HG02763 (cell line): ENCODE measurements at regions not wholly inside any gene's neighbourhood (a gene's known extent, or its start where the extent isn't known, plus 50 kb on each side); places are given as distances from the start of the nearest gene placed in this dataset.
"Not testable (repeated sequence)": the region's sequence is repeated elsewhere in the genome, so short reads cannot be mapped to it uniquely, and the experiment has no call there.

Experiments
- ATAC-seq: cut with Tn5 transposase; IDR thresholded peaks from one replicate; pipeline ENCODE4 v1.9.1; 2021; ENCODE audit warnings: mild to moderate bottlenecking, moderate library complexity; ENCODE audit not compliant: unreplicated experiment

DNA sequence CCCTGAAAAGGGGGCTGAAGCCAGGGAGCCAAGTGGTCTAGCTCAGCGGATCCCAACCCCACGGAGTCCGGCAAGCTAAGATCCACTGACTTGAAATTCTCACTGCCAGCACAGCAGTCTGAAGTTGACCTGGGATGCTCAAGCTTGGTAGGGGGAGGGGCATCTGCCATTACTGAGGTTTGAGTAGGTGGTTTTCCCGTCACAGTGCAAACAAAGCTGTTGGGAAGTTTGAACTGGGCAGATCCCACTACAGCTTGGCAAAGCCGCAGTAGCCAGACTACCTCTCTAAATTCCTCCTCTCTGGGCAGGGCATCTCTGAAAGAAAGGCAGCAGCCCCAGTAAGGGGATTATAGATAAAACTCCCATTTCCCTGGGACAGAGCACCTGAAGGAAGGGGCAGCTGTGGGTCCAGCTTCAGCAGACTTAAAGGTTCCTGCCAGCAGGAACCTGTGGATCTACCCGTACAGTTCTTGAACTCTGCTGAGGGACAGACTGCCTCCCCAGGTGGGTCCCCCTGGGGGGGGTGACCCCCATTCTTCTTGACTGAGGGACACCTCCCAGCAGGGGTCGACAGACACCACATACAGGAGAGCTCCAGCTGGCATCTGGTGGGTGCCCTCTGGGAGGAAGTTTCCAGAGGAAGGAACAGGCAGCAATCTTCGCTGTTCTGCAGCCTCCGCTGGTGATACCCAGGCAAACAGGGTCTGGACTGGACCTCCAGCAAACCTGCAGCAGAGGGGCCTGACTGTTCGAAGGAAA, 156.4 kb upstream of the ETV3 start:
- not testable (repeated sequence) for ATAC-seq

DNA sequence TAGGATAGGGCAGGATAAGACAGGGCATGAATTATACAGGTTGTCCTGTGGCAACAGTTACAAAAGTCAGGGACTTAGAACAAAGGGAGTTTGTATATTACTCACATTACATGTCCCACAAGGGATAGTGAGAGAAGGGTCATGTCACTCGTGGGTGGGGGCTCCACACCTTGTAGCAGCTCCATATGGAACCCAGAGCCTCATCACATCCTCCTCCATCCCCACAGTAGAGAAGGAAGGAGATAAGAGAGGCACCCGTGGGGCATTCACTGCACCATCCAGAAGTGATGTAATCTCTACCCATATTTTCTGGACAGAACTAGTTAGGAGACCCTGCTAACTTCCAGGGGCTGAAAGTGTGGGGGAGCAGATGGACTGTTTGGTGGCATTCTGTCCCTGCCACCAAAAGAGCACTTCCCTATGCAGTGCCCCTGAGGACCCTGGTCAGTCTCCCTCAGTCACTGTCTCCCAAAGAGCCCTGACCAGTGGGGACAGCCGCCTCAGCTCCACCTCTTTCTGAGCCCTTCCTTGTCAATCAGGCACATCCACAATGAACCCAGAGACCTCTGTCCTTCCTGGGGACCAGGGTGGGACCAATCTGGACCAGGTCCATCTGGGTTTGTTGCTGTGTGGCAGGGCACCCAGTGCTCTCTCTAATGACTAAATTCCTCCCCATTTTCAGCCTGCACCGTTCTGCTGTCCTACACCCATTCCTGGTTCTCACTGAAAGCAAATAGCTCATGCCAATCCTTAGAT, 154.8 kb upstream of the ETV3 start:
- ATAC-seq, result no peak

DNA sequence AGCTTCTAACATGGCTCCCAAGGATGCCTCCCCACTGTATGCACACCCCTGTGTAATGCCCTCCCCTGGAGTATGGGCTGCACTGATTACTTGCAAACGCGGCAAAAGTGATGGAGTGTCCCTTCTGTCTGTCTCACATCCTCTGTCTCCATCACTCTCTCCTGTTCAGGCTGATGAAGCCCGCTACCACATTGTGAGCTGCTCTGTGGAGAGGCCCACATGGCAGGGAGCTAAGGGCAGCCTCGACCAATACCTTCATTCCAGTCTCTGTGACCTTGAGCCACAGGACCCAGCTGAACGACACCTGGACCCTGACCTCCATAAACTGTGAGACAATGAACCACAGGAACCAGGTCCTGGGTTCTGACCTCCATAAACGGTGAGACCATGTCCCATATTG, 154.1 kb upstream of the ETV3 start:
- no peak for ATAC-seq

- ATAC-seq, result no peak
These were observed 152.9 kb upstream of the ETV3 start for GRCh38 chr1:157291083-157291482.

DNA sequence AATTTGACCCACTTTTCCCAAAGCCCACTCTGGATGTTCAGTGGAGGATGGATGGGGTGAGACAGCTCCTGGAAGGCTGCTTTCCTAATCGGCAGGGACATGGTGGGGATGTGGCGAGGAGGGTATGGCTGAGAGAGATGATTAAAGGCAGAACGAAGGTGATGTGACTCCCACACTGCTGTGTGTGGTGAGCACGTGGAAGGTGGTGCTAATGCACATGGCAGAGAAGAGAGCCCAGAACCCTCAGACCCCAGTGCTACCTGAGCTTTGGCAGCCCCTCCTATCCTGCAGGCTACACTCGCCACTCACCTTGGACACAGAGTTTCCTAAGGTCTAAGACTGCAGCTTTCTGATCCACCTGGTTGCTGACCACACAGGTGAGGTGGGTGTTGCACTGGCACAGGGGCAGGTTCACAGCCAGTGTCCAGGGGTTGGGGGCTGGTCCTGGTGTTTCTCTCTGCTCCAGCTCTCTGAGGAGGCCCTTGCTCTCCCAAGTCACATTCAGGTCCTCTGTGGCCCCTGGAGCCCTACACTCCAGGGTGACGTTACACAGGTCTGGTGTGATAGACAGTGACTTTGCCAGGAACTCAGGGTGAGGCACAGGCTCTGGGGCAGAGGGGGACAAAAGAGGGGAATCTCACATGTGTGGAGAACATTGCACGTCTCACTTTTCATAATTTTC, 151.4 kb upstream of the ETV3 start:
- ATAC-seq, result no peak

DNA sequence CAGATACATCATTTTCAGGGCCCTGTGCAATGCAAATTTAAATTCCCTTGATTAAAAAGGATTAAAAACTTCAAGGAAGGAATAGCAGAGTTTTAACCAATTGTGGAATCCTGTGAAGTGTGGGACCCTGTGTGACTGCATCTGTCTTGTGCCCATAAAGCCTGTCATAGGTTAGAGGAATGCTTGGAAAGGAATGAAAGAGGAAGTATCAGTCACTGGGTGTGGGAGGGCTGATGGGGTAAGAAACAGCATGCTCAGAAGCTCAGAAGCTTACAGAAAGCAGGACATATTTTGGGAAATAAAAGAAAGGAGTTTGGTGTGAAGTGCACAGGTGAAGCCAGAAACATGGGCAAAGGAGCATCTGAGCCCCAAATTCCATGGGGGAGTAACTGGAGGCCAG, 150.8 kb upstream of the ETV3 start:
- ATAC-seq, result no peak

DNA sequence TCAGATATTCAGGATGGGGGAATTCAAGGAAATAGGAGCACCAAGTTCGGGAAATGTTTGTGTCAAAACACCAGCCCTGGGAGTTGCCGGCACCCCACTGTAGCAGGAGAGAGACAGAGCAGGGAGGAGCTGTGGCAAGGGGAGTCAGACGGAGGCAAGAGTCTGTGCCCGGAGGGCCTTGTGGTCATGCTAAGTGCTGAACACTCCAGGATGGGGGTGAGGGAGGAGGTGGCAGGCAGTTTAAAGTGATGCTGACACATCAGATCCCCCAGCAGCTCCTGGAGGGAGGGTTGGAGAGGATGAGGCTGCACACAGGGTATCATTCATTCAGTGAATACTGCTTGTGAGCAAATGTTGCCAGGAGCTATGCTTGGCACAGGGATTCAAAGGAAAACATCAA, 150.3 kb upstream of the ETV3 start:
- ATAC-seq, result no peak

DNA sequence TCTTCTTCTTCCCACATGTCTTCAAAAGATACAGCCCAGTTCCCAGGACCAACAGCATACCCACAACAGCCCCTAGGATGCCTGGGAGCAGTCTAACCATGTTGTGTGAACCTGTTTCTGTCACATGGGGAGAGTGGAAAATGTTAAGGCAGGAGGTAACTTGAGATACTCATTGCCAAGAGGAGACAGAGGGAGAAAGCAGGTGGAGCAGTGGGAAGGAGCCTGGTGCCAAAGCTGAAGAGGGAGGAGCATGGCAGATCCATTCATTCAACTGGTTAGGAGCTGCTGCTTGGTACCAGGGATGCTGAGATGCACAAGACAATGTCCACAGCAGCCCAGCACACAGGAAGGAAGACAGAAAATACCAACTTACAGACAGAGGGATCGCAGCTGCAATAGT, 149.8 kb upstream of the ETV3 start:
- ATAC-seq, result no peak

GRCh38 chr1:157287462-157287861, 149.3 kb upstream of the ETV3 start:
- ATAC-seq, result no peak

DNA sequence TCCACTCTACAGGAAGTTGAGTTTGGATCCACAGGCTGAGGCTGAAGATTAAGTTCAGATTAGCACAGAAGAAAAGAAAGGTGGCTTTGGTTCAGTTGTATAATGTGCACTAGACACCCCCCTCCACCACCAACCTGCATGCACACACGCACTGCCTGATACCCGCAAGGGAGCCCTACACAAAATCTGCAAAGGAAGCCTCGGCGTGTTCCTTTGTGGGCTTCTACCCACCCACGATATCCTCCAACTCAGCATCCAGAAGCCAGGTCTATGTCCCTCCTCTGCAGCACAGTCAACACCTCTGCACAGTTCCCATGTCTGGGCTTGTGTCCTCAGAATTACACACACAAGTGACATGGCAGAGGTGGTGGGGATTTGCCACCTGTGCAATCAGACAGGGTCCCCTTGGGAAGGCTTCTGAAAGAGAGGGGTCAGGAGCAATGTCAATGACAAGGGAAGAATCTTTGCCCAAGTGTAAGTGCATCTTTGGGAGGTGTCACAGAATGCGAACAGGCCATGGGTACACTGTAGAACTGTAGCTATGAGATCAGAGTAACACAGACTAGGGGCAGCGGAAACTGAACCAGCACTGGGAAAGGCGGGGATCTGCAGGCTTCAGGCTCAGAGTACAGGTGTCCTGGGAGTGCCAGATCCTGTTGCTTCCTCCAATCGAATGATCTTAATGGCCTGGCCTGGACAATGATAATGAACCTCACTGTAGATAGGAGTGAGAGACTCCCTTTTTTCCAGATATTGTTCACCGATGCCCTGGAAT, 148.6 kb upstream of the ETV3 start:
- ATAC-seq, result no peak

- ATAC-seq, result no peak
These were observed 147.9 kb upstream of the ETV3 start for GRCh38 chr1:157286096-157286495.

DNA sequence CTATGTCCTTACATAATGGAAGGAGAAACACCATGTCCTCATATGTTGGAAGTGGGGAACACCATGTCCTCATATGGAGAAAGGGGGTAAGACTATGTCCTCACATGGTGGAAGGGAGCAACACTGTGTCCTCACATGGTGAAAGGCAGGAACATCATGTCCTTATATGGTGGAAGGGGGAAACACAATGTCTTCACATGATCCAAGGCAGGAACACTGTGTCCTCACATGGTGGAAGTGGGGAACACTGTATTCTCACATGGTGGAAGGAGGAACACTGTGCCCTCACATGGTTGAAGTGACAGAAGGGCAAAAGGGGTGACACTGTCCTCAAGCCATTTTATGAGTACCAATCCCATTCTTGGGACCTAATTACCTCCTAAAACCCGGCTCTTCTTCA, 146.3 kb upstream of the ETV3 start:
- no peak for ATAC-seq

DNA sequence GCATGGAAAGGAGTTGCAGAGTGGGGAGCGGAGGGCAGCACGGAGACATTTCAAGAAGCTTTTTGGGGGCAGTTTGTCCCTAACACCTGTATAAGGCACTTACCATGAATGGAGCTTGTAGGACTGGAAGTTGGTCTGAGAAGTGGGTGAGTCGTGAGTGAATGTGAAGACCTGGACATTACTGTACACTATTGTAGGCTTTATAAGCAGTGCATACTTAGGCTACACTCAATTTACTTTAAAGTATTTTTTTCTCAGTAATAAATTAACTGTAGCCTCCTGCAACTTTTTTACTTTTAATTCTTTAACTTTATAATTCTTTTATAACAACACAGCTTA, 141.6 kb upstream of the ETV3 start:
- no peak for ATAC-seq

DNA sequence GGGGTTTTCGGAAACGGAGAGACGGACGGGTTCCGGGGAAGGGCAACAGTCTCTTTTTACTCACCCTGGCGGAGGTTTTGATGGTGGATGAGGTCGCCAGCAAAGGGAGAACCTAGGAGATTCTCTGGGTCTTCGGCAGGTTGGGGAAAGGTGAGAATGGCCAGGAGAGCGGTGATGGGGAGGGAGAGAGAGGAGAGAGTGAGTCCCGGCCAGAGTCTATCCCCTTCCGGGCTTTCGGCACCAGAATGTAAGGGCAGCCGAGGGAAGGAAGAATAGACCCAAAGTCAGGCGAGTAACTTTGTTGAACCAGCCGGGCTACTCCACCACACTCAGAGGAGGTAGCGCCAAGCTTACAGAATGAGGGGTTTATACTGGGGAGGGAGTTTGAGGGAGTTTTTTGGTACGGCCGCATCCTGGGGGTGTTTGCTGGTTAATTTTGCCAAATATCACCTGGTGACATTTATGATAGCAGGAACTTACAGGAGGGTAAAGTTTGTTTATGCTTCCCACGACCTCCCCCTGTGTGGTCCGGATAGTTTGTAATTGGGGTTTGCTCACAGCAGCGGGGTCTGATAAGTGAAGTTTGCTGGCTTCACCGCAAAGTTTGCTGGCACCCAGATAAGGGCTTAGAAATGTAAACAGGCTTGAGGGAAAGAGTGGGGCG, 141.1 kb upstream of the ETV3 start:
- ATAC-seq, result no peak

GRCh38 chr1:157278383-157279137, 140.4 kb upstream of the ETV3 start:
- no peak for ATAC-seq

DNA sequence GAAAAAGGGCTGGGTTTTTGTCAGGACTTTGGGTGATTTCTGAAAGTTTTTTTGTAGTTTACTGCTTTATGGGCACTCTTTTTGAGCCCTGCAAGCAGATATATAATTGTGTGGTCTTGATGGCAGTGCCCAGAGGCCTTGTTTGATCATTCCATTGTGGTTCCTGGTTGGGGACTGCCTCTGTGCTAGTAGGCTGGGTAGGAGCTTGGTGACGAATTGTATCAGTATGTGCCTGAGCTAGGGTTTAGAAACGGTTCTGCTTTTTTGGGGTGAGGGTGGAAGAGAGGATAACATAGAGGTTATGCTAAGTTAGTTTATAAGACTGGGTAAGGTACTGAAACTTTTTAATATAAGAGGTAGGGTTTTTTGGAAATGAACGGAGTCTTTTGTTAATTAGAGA, 139.7 kb upstream of the ETV3 start:
- ATAC-seq, result no peak

DNA sequence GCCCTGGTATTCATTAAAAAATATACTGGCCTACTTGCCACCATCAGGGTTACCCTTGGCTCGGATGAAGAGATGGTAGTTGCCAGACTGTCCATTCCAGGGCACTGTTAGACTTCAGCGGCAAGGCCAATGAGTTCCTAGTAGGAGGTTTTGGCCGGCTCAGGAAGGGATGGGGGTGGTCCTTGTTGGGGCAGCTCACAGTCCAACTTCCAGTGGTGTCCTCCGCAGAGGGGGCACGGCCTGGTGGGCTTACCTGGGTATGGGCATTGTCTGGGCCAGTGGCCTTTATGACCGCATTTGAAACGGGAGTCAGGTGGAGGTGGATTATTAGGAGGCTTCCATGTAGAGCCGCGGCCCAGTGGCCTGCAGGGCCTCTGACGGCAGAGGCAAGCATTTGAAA, 139.1 kb upstream of the ETV3 start:
- no peak for ATAC-seq

DNA sequence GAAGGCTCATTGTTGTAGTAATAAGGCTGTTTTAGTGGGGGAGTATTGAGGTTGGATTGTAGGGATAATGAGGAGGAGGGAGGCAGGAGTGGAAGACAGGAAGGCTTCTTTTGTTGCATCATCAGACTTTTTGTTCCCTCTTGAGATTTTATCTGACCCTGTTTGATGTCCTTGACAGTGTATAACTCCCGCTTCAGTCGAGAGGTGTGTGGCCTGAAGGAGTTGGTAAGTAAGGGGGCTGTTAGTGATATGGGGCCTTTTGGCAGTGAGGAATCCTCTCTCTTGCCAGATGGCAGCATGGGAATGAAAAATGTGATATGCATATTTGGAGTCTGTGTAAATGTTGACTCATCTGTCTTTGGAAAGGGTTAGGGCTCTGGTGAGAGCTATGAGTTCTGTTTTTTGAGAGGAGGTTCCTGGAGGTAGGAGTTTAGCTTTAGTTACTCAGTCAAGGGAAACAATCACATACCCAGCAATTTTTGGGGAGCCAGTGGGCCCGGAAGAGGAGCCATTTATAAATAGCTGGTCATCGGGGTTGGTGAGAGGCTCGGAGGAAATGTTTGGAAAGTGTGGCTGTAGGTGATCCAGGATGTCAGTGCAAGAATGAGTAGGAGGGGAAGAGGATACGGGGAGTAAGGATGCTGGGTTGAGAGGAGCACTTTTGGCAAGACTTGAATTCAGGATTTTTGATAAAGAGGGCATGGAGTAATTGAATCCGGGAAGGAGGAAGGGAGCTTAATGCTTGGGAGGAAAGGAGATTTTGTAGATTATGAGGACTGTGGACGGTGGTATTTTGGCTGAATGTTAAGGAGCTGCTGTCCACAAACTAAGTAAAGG, 136.7 kb upstream of the ETV3 start:
- no peak for ATAC-seq
